Activated naive CD4-positive, alpha-beta T cell (primary cell): ENCODE measurements at regions not wholly inside any gene's neighbourhood (a gene's known extent, or its start where the extent isn't known, plus 50 kb on each side); places are given as distances from the start of the nearest gene placed in this dataset.

Experiments used
- DNase-seq, 4 experiments: peaks; one replicate each; lab custom pipeline; 2025; lab: John Stamatoyannopoulos, UW

GRCh38 chr15:38861108-38861507, 296.5 kb upstream of the RASGRP1 start:
- DNase-seq: no peak

GRCh38 chr15:38862099-38862498, 297.5 kb upstream of the RASGRP1 start:
- no peak for DNase-seq

- DNase-seq: no peak
Observed at GRCh38 chr15:38863381-38863780, 298.8 kb upstream of the RASGRP1 start.

GRCh38 chr15:38864122-38864521, 299.5 kb upstream of the RASGRP1 start:
- no peak for DNase-seq

GRCh38 chr15:38864827-38865581, 300.4 kb upstream of the RASGRP1 start:
- DNase-seq: no peak

- DNase-seq: no peak
Observed at GRCh38 chr15:38867556-38867955, 302.9 kb upstream of the RASGRP1 start.

- no peak for DNase-seq
Observed at GRCh38 chr15:38868326-38869114, 303.9 kb upstream of the RASGRP1 start.

GRCh38 chr15:38871638-38872037, 307.0 kb upstream of the RASGRP1 start:
- DNase-seq: no peak

GRCh38 chr15:38872732-38873131, 308.1 kb upstream of the RASGRP1 start:
- DNase-seq: no peak

- no peak for DNase-seq
Observed at GRCh38 chr15:38873158-38873557, 308.5 kb upstream of the RASGRP1 start.

GRCh38 chr15:38874464-38874863, 309.9 kb upstream of the RASGRP1 start:
- no peak for DNase-seq

- no peak for DNase-seq
Observed at GRCh38 chr15:38876211-38876610, 311.6 kb upstream of the RASGRP1 start.

GRCh38 chr15:38876621-38877020, 312.0 kb upstream of the RASGRP1 start:
- no peak for DNase-seq

GRCh38 chr15:38877471-38877870, 312.9 kb upstream of the RASGRP1 start:
- no peak for DNase-seq

GRCh38 chr15:38878026-38878425, 313.4 kb upstream of the RASGRP1 start:
- DNase-seq: no peak

GRCh38 chr15:38878926-38879325, 314.3 kb upstream of the RASGRP1 start:
- DNase-seq: no peak

- DNase-seq: no peak
Observed at GRCh38 chr15:38879909-38880471, 315.4 kb upstream of the RASGRP1 start.

GRCh38 chr15:38882221-38882620, 317.6 kb upstream of the RASGRP1 start:
- no peak for DNase-seq

GRCh38 chr15:38883987-38884386, 319.4 kb upstream of the RASGRP1 start:
- no peak for DNase-seq

- DNase-seq: no peak
Observed at GRCh38 chr15:38885001-38885400, 320.4 kb upstream of the RASGRP1 start.

- no peak for DNase-seq
Observed at GRCh38 chr15:38885471-38885952, 320.9 kb upstream of the RASGRP1 start.

GRCh38 chr15:38886315-38887163, 321.9 kb upstream of the RASGRP1 start:
- no peak for DNase-seq
